ENCODE measurements at regions not wholly inside any gene's neighbourhood (a gene's known extent, or its start where the extent isn't known, plus 50 kb on each side); places are given as distances from the start of the nearest gene placed in this dataset.

DNA sequence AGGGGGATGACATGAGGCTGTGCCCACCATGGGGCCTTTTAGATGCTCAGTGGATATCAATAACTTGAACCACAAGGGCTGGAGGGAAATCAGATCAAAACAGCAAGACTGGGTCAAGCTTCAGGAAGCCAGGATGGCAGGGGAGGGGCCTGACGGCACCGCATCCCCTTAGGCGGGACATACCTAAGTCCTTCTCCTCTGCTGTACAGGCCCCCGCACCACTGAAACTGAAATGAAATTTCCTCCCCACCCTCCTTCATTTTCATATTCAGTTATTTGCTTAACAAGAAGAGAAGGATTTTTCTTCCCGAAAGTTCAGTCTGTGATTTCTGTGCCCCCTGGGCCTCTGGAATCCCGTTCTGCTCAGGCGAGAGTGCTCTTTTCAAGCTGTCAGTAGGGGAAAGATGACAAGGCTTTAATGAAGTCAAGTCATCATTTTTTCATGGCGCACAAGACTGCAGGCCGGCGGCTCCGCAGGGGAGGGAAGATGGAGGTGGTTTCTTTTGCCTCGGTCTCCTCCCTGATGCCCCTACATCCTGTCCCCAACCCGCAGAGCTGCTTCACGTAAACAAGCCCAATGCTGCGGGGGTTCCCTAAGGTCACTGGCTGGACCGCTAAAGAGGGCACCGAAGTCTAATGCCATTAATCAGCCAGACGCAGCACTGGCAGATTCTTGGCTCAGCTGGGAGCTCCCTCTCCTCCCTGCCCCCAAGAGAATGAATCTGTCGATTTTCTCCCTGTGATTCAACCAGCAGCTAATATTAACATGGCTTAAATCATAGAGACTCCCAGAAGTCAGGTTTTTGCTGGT, 264.8 kb downstream of the C1orf94 start:
- Histone ChIP-seq H3K9me3 (ENCODE audit: low read length) (no peaks in the 10 kb centered on the region), H3K9me2 (ENCODE audit: insufficient read depth, low read length) (no peaks in the 10 kb centered on the region), H3K4me3 (ENCODE audit: low read depth, low read length, poor library complexity, severe bottlenecking) (no peak overlapping the region), H2AFZ (ENCODE audit: low read length) (no peak overlapping the region), H4K20me1 (ENCODE audit: insufficient read depth, low read length) (no peaks in the 10 kb centered on the region), H3K27ac (ENCODE audit: low read depth, low read length, poor library complexity, severe bottlenecking) (no peak overlapping the region), H3K36me3 (ENCODE audit: insufficient read depth, low read length) (no peaks in the 10 kb centered on the region), H3K79me2 (ENCODE audit: insufficient read depth, low read depth, low read length) (no peaks in the 10 kb centered on the region), H3K4me2 (ENCODE audit: low read length) (no peak overlapping the region), H3K4me1 (ENCODE audit: insufficient read depth, low read length, poor library complexity, severe bottlenecking) (no peaks in the 10 kb centered on the region)
- TF ChIP-seq EZH2phosphoT487 (IDR thresholded peaks at IDR 0.05; ENCODE audit: borderline replicate concordance, low read depth, low read length) (no peak), CTCF (conservative IDR thresholded peaks at IDR 0.05; ENCODE audit: low read length) (no peak)
- CTCF ChIA-PET (ENCODE audit: unreplicated experiment): no interaction called here
- POLR2A ChIA-PET: no interaction called here
- intact Hi-C loops (cut with micrococcal nuclease; ENCODE audit: unreplicated experiment): no loop called here
- no TSS peak for BruUV-seq (replicated peaks)
- no peak for DNase-seq (ENCODE audit: low spot score)

DNA sequence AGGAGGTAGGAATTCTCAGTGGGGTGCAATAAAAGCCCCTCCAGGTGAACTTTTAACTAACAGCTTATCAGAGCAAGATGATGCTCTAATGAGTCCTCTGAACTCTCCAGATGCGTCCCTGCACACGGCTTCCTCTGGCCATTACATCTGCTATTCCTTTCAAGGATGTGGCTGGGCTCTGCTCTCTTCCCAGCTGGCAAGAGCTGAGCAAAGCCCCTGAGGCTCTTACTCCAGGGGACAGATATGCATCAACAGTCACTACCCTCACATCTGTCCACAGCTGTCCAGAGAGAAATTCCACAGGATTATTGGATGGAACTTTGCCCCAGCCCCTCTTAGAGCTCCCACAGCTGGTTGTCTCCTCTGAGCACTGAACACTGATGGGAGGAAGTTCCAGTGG, 267.8 kb downstream of the C1orf94 start:
- no peak overlapping the region for H3K4me2 ChIP-seq (ENCODE audit: low read length)
- no peaks in the 10 kb centered on the region for H3K9me2 ChIP-seq (ENCODE audit: insufficient read depth, low read length)
- TF ChIP-seq CTCF (conservative IDR thresholded peaks at IDR 0.05; ENCODE audit: low read length): no peak
- no peak for TF ChIP-seq EZH2phosphoT487 (IDR thresholded peaks at IDR 0.05; ENCODE audit: borderline replicate concordance, low read depth, low read length)
- BruUV-seq (replicated peaks): no TSS peak
- ChIA-PET CTCF (ENCODE audit: unreplicated experiment) (no interaction called here), POLR2A (interaction anchor here (0.5 kb wide), 1 partner anchor 231 kb away, joined by 4 read pairs; no protein-coding TSS in a partner anchor)
- no peak for DNase-seq (ENCODE audit: low spot score)
- H3K36me3 ChIP-seq (ENCODE audit: insufficient read depth, low read length): no peaks in the 10 kb centered on the region
- no peak overlapping the region for H2AFZ ChIP-seq (ENCODE audit: low read length)
- no peaks in the 10 kb centered on the region for H3K79me2 ChIP-seq (ENCODE audit: insufficient read depth, low read depth, low read length)
- H3K27ac ChIP-seq (ENCODE audit: low read depth, low read length, poor library complexity, severe bottlenecking): no peak overlapping the region
- no peak overlapping the region for H3K4me3 ChIP-seq (ENCODE audit: low read depth, low read length, poor library complexity, severe bottlenecking)
- no peaks in the 10 kb centered on the region for H3K4me1 ChIP-seq (ENCODE audit: insufficient read depth, low read length, poor library complexity, severe bottlenecking)
- intact Hi-C loops (cut with micrococcal nuclease; ENCODE audit: unreplicated experiment): no loop called here
- H4K20me1 ChIP-seq (ENCODE audit: insufficient read depth, low read length): no peaks in the 10 kb centered on the region
- H3K9me3 ChIP-seq (ENCODE audit: low read length): no peaks in the 10 kb centered on the region

- intact Hi-C loops (cut with micrococcal nuclease; ENCODE audit: unreplicated experiment): no loop called here
- Histone ChIP-seq H3K4me2 (ENCODE audit: low read length) (no peak overlapping the region), H3K9me3 (ENCODE audit: low read length) (no peaks in the 10 kb centered on the region), H2AFZ (ENCODE audit: low read length) (no peak overlapping the region), H3K4me3 (ENCODE audit: low read depth, low read length, poor library complexity, severe bottlenecking) (no peak overlapping the region), H3K79me2 (ENCODE audit: insufficient read depth, low read depth, low read length) (no peaks in the 10 kb centered on the region), H3K27ac (ENCODE audit: low read depth, low read length, poor library complexity, severe bottlenecking) (no peak overlapping the region), H4K20me1 (ENCODE audit: insufficient read depth, low read length) (no peaks in the 10 kb centered on the region), H3K4me1 (ENCODE audit: insufficient read depth, low read length, poor library complexity, severe bottlenecking) (no peaks in the 10 kb centered on the region), H3K9me2 (ENCODE audit: insufficient read depth, low read length) (no peaks in the 10 kb centered on the region), H3K36me3 (ENCODE audit: insufficient read depth, low read length) (no peaks in the 10 kb centered on the region)
- TF ChIP-seq CTCF (conservative IDR thresholded peaks at IDR 0.05; ENCODE audit: low read length): no peak
- TF ChIP-seq EZH2phosphoT487 (IDR thresholded peaks at IDR 0.05; ENCODE audit: borderline replicate concordance, low read depth, low read length): no peak
- BruUV-seq (replicated peaks): no TSS peak
- DNase-seq (ENCODE audit: low spot score): no peak
- ChIA-PET CTCF (ENCODE audit: unreplicated experiment) (no interaction called here), POLR2A (no interaction called here)
Observed at GRCh38 chr1:34450325-34450724, 273.6 kb downstream of the C1orf94 start.

All from OCI-LY7 (cell line).